ENCODE measurements at regions not wholly inside any gene's neighbourhood (a gene's known extent, or its start where the extent isn't known, plus 50 kb on each side); places are given as distances from the start of the nearest gene placed in this dataset.

- DNase-seq (ENCODE audit: low read depth, low spot score) (no peak), ATAC-seq (no peak)
- ChIA-PET CTCF (no interaction called here), POLR2A (no interaction called here)
- TF ChIP-seq SIN3A (IDR thresholded peaks at IDR 0.05; ENCODE audit: borderline replicate concordance, insufficient read depth, low read depth, low read length) (no peak), CTCF (IDR thresholded peaks at IDR 0.05) (no peak), POLR2AphosphoS5 (IDR thresholded peaks at IDR 0.05; ENCODE audit: low read depth, low read length) (no peak), TCF7L2 (IDR thresholded peaks at IDR 0.05; ENCODE audit: low read depth, low read length) (no peak)
- Histone ChIP-seq H3K36me3 (ENCODE audit: control insufficient read depth, insufficient read depth, low read length) (no peaks in the 10 kb centered on the region), H3K27ac (ENCODE audit: low read length) (no peak overlapping the region), H3K4me1 (ENCODE audit: control insufficient read depth, insufficient read depth, low read length) (no peaks in the 10 kb centered on the region), H3K27me3 (ENCODE audit: control insufficient read depth, insufficient read depth, low read length) (no peaks in the 10 kb centered on the region), H3K4me3 (ENCODE audit: low read depth in 2 of 2, low read length in 2 of 2) (no peak overlapping the region), H3K9me3 (ENCODE audit: control insufficient read depth, insufficient read depth, low read depth, low read length) (no peaks in the 10 kb centered on the region)
- in situ Hi-C loops (cut with HindIII; ENCODE audit: low pct_unique_long_range_greater_than_20kb, low sequenced_read_pairs) = no loop called here
- no TSS peak for BruUV-seq (replicated peaks)
- intact Hi-C loops (cut with micrococcal nuclease; ENCODE audit: unreplicated experiment) = no loop called here
Measured at GRCh38 chr16:64499211-64499610, 622.7 kb downstream of the CDH11 start.

- Histone ChIP-seq H3K27me3 (ENCODE audit: control insufficient read depth, insufficient read depth, low read length) (no peaks in the 10 kb centered on the region), H3K27ac (ENCODE audit: low read length) (no peak overlapping the region), H3K9me3 (ENCODE audit: control insufficient read depth, insufficient read depth, low read depth, low read length) (no peaks in the 10 kb centered on the region), H3K4me1 (ENCODE audit: control insufficient read depth, insufficient read depth, low read length) (no peaks in the 10 kb centered on the region), H3K4me3 (ENCODE audit: low read depth in 2 of 2, low read length in 2 of 2) (no peak overlapping the region), H3K36me3 (ENCODE audit: control insufficient read depth, insufficient read depth, low read length) (no peaks in the 10 kb centered on the region)
- ATAC-seq (no peak), DNase-seq (ENCODE audit: low read depth, low spot score) (no peak)
- CTCF ChIA-PET = no interaction called here
- TF ChIP-seq SIN3A (IDR thresholded peaks at IDR 0.05; ENCODE audit: borderline replicate concordance, insufficient read depth, low read depth, low read length) = no peak
- no peak for TF ChIP-seq REST (IDR thresholded peaks at IDR 0.05; ENCODE audit: insufficient read depth in 1 of 2, low read depth in 2 of 2, low read length in 1 of 2)
- no peak for TF ChIP-seq TCF7L2 (IDR thresholded peaks at IDR 0.05; ENCODE audit: low read depth, low read length)
- TF ChIP-seq POLR2AphosphoS5 (IDR thresholded peaks at IDR 0.05; ENCODE audit: low read depth, low read length) = no peak
- no peak for TF ChIP-seq CTCF (IDR thresholded peaks at IDR 0.05)
- POLR2A ChIA-PET = no interaction called here
- intact Hi-C loops (cut with micrococcal nuclease; ENCODE audit: unreplicated experiment) (no loop called here), in situ Hi-C loops (cut with HindIII; ENCODE audit: low pct_unique_long_range_greater_than_20kb, low sequenced_read_pairs) (no loop called here)
- BruUV-seq (replicated peaks) = no TSS peak
Measured at GRCh38 chr16:64498363-64498762, 623.5 kb downstream of the CDH11 start.
